WTC11 (cell line): ENCODE measurements at regions not wholly inside any gene's neighbourhood (a gene's known extent, or its start where the extent isn't known, plus 50 kb on each side); places are given as distances from the start of the nearest gene placed in this dataset.

ENCODE experiments used
- ATAC-seq: fragments of 200-7000 bp; cut with Tn5 transposase; 2 replicates; pipeline ENCODE4 v1.10.0; 2021; ENCODE audit warnings: mild to moderate bottlenecking, moderate library complexity
- CTCF ChIA-PET: fragments of 300-600 bp; sonication (Branson Sonifier 250); formaldehyde crosslinking; loops from one replicate; lab custom pipeline; 2021; ENCODE audit warnings: antibody characterized with exemption; lab: Charles Lee
- POLR2A ChIA-PET: fragments of 350-600 bp; sonication (Branson Sonifier 250); formaldehyde crosslinking; loops from one replicate; lab custom pipeline; 2021; ENCODE audit warnings: antibody characterized with exemption; lab: Charles Lee
- DNase-seq: peaks from one replicate; pipeline ENCODE4 v3.0.0; 2021; ENCODE audit warnings: low spot score
- H3K27ac Mint-ChIP-seq: 2 replicates; pipeline ENCODE4 v1.8.0; 2021; ENCODE audit warnings: mixed read lengths
- H3K27me3 Mint-ChIP-seq: 2 replicates; pipeline ENCODE4 v1.8.0; 2021; ENCODE audit warnings: low read depth, mild to moderate bottlenecking, moderate library complexity, mixed read lengths
- H3K36me3 Mint-ChIP-seq: 2 replicates; pipeline ENCODE4 v1.8.0; 2021; ENCODE audit warnings: mixed read lengths
- H3K4me1 Mint-ChIP-seq: 2 replicates; pipeline ENCODE4 v1.8.0; 2022; ENCODE audit warnings: mixed read lengths
- H3K4me3 Mint-ChIP-seq: 2 replicates; pipeline ENCODE4 v1.8.0; 2021; ENCODE audit warnings: mild to moderate bottlenecking, moderate library complexity, mixed read lengths
- H3K9me3 Mint-ChIP-seq: 2 replicates; pipeline ENCODE4 v1.8.0; 2021; ENCODE audit warnings: mixed read lengths
- CREM ChIP-seq: sonication (generic); formaldehyde crosslinking; IDR thresholded peaks from 2 replicates; pipeline ENCODE4 v1.8.1; 2022; ENCODE audit warnings: mild to moderate bottlenecking, missing genetic modification reagents, moderate library complexity
- CTCF ChIP-seq: fragments of 200-600 bp; IDR thresholded peaks from 2 replicates; pipeline ENCODE4 v1.8.0; 2022; ENCODE audit warnings: antibody characterized with exemption
- E2F5 ChIP-seq: sonication (generic); formaldehyde crosslinking; IDR thresholded peaks from 2 replicates; pipeline ENCODE4 v1.8.1; 2022; ENCODE audit warnings: mild to moderate bottlenecking, moderate library complexity, missing genetic modification reagents
- FOXJ3 ChIP-seq: sonication (generic); formaldehyde crosslinking; IDR thresholded peaks from 2 replicates; pipeline ENCODE4 v1.9.0; 2021; ENCODE audit warnings: missing genetic modification reagents, mild to moderate bottlenecking, borderline replicate concordance
- FOXP4 ChIP-seq: sonication (generic); formaldehyde crosslinking; IDR thresholded peaks from 2 replicates; pipeline ENCODE4 v1.8.0; 2022; ENCODE audit warnings: mild to moderate bottlenecking, missing genetic modification reagents
- GABPB1 ChIP-seq: sonication (generic); formaldehyde crosslinking; IDR thresholded peaks from 2 replicates; pipeline ENCODE4 v1.8.1; 2023; ENCODE audit warnings: mild to moderate bottlenecking, missing genetic modification reagents
- GRHL2 ChIP-seq: fragments of 250-450 bp; sonication (Bioruptor Pico); IDR thresholded peaks from 2 replicates; pipeline ENCODE4 v1.8.0; 2022; ENCODE audit warnings: mild to moderate bottlenecking, moderate library complexity; ENCODE audit not compliant: insufficient replicate concordance, severe bottlenecking
- HMGA2 ChIP-seq: fragments of 250-450 bp; sonication (Bioruptor Pico); IDR thresholded peaks from 2 replicates; pipeline ENCODE4 v1.4.0; 2021; ENCODE audit warnings: mild to moderate bottlenecking, moderate library complexity
- IRF1 ChIP-seq: sonication (generic); formaldehyde crosslinking; IDR thresholded peaks from 2 replicates; pipeline ENCODE4 v1.8.0; 2023; ENCODE audit warnings: missing genetic modification reagents
- MXD4 ChIP-seq: fragments of 250-450 bp; sonication (Bioruptor Pico); IDR thresholded peaks from 2 replicates; pipeline ENCODE4 v1.8.0; 2021; ENCODE audit warnings: mild to moderate bottlenecking, moderate library complexity, borderline replicate concordance
- PRRX2 ChIP-seq: fragments of 250-450 bp; sonication (Bioruptor Pico); IDR thresholded peaks from 2 replicates; pipeline ENCODE4 v1.8.0; 2021; ENCODE audit warnings: mild to moderate bottlenecking
- RELA ChIP-seq: sonication (generic); formaldehyde crosslinking; IDR thresholded peaks from 2 replicates; pipeline ENCODE4 v1.8.1; 2022; ENCODE audit warnings: missing genetic modification reagents, mild to moderate bottlenecking, borderline replicate concordance
- TCF7 ChIP-seq: sonication (generic); formaldehyde crosslinking; IDR thresholded peaks from 2 replicates; pipeline ENCODE4 v1.8.0; 2022; ENCODE audit warnings: mild to moderate bottlenecking, low read depth, missing genetic modification reagents, moderate library complexity
- USF2 ChIP-seq: sonication (generic); formaldehyde crosslinking; IDR thresholded peaks from 2 replicates; pipeline ENCODE4 v1.8.1; 2023; ENCODE audit warnings: mild to moderate bottlenecking, missing genetic modification reagents, moderate library complexity
- ZMAT4 ChIP-seq: fragments of 250-450 bp; sonication (Bioruptor Pico); IDR thresholded peaks from 2 replicates; pipeline ENCODE4 v1.9.0; 2021; ENCODE audit warnings: mild to moderate bottlenecking
- ZNF219 ChIP-seq: sonication (generic); formaldehyde crosslinking; IDR thresholded peaks from 2 replicates; pipeline ENCODE4 v1.8.0; 2023; ENCODE audit warnings: missing genetic modification reagents, mild to moderate bottlenecking, borderline replicate concordance
- ZNF263 ChIP-seq: sonication (generic); formaldehyde crosslinking; IDR thresholded peaks from 2 replicates; pipeline ENCODE4 v1.8.1; 2022; ENCODE audit warnings: low read depth, mild to moderate bottlenecking, moderate library complexity, missing genetic modification reagents
- ZNF396 ChIP-seq: fragments of 250-450 bp; sonication (Bioruptor Pico); IDR thresholded peaks from 2 replicates; pipeline ENCODE4 v1.8.0; 2021; ENCODE audit warnings: mild to moderate bottlenecking, moderate library complexity, borderline replicate concordance
- ZNF416 ChIP-seq: fragments of 250-450 bp; sonication (Bioruptor Pico); IDR thresholded peaks from 2 replicates; pipeline ENCODE4 v1.9.0; 2021; ENCODE audit warnings: mild to moderate bottlenecking, inconsistent platforms
- ZNF423 ChIP-seq: fragments of 250-450 bp; sonication (Bioruptor Pico); IDR thresholded peaks from 2 replicates; pipeline ENCODE4 v2.1.2; 2022; ENCODE audit warnings: mild to moderate bottlenecking, moderate library complexity

- ChIA-PET POLR2A (no interaction called here), CTCF (interaction anchor here (0.9 to 1.2 kb wide), 3 partner anchors 78 to 252 kb away, joined by 3 read pairs; no protein-coding TSS in a partner anchor)
- peaks cover 6% of the 10 kb centered on the region; the same call in 1 of the 2 replicates for H3K36me3 Mint-ChIP-seq
- TF ChIP-seq RELA (no peak), ZNF219 (no peak), GABPB1 (CRISPR knock-in tag) (no peak), ZNF396 (CRISPR knock-in tag) (no peak), E2F5 (no peak), FOXJ3 (no peak), PRRX2 (no peak)
- H3K9me3 Mint-ChIP-seq: no peaks in the 10 kb centered on the region
- DNase-seq: no peak
- H3K4me3 Mint-ChIP-seq: no peak overlapping the region
- ATAC-seq: no peak
- no peaks in the 10 kb centered on the region for H3K4me1 Mint-ChIP-seq
- H3K27ac Mint-ChIP-seq: no peak overlapping the region
- no peaks in the 10 kb centered on the region for H3K27me3 Mint-ChIP-seq
Observed at GRCh38 chr20:3328501-3328900, 79.0 kb downstream of the DNAAF9 start.

GRCh38 chr20:3326779-3327521 lies 80.5 kb downstream of the DNAAF9 start:
- H3K4me1 Mint-ChIP-seq: no peaks in the 10 kb centered on the region

GRCh38 chr20:3325864-3326263 lies 81.6 kb downstream of the DNAAF9 start:
- no peak for DNase-seq
- ChIA-PET POLR2A (interaction anchor here (0.6 kb wide), 1 partner anchor 72 kb away, joined by 6 read pairs; no protein-coding TSS in a partner anchor), CTCF (interaction anchor here (1.1 to 1.3 kb wide), 2 partner anchors 9 to 76 kb away, joined by 3 to 4 read pairs; no protein-coding TSS in a partner anchor)
- Mint-ChIP-seq H3K27ac (peak overlapping the region; percentile 46; the same call in 1 of the 2 replicates), H3K4me3 (no peak overlapping the region), H3K36me3 (peaks cover 4% of the 10 kb centered on the region; the same call in 1 of the 2 replicates), H3K4me1 (no peaks in the 10 kb centered on the region), H3K9me3 (no peaks in the 10 kb centered on the region), H3K27me3 (no peaks in the 10 kb centered on the region)
- no peak for TF ChIP-seq HMGA2 (CRISPR knock-in tag)
- no peak for TF ChIP-seq FOXP4 (CRISPR knock-in tag)
- TF ChIP-seq ZNF263: no peak
- TF ChIP-seq ZMAT4 (CRISPR knock-in tag): no peak
- no peak for TF ChIP-seq TCF7 (CRISPR knock-in tag)
- TF ChIP-seq IRF1 (CRISPR knock-in tag): no peak
- no peak for TF ChIP-seq ZNF416 (CRISPR knock-in tag)
- no peak for ATAC-seq

More at GRCh38 chr20:3326779-3327521, 80.5 kb downstream of the DNAAF9 start:
- H3K4me3 Mint-ChIP-seq: no peak overlapping the region
- DNase-seq (no peak), ATAC-seq (no peak)
- TF ChIP-seq MXD4 (CRISPR knock-in tag): no peak
- TF ChIP-seq, all 79 proteins: peak for 0
- POLR2A ChIA-PET: no interaction called here
- CTCF ChIA-PET: interaction anchor here (1.0 kb wide), 1 partner anchor 10 kb away, joined by 5 read pairs; no protein-coding TSS in a partner anchor
- Mint-ChIP-seq H3K9me3 (no peaks in the 10 kb centered on the region), H3K27me3 (no peaks in the 10 kb centered on the region), H3K27ac (no peak overlapping the region), H3K36me3 (peaks cover 6% of the 10 kb centered on the region; the same call in 1 of the 2 replicates)

GRCh38 chr20:3323398-3323797 lies 84.1 kb downstream of the DNAAF9 start:
- Mint-ChIP-seq H3K9me3 (no peaks in the 10 kb centered on the region), H3K36me3 (peaks cover 2% of the 10 kb centered on the region; the same call in 1 of the 2 replicates), H3K4me3 (no peak overlapping the region), H3K27me3 (no peaks in the 10 kb centered on the region), H3K27ac (no peak overlapping the region), H3K4me1 (peaks cover 4% of the 10 kb centered on the region; the same call in 1 of the 2 replicates)
- no peak for ATAC-seq
- CTCF ChIA-PET: interaction anchor here (0.7 kb wide), 1 partner anchor 101 kb away, joined by 3 read pairs; no protein-coding TSS in a partner anchor
- POLR2A ChIA-PET: no interaction called here
- no peak for DNase-seq
- TF ChIP-seq CREM (CRISPR knock-in tag) (no peak), GRHL2 (no peak), ZNF423 (no peak), USF2 (no peak), CTCF (no peak)
